Choroid plexus epithelial cell (primary cell): ENCODE measurements at regions not wholly inside any gene's neighbourhood (a gene's known extent, or its start where the extent isn't known, plus 50 kb on each side); places are given as distances from the start of the nearest gene placed in this dataset.

Source experiments
- DNase-seq: peaks from one replicate; pipeline ENCODE4 v3.0.0-alpha.2; 2010; ENCODE audit warnings: low read depth
- H3K4me3 ChIP-seq: 2 replicates; pipeline ENCODE4 v1.5.1; 2011; ENCODE audit warnings: low read depth, mild to moderate bottlenecking, control low read depth, low read length, moderate library complexity
- TF ChIP-seq, protein P1 (sequence below): conservative IDR thresholded peaks from 2 replicates; pipeline ENCODE4 v1.5.1; 2011; ENCODE audit warnings: low read depth, mild to moderate bottlenecking, control low read depth, inconsistent platforms, low read length, moderate library complexity

DNA sequence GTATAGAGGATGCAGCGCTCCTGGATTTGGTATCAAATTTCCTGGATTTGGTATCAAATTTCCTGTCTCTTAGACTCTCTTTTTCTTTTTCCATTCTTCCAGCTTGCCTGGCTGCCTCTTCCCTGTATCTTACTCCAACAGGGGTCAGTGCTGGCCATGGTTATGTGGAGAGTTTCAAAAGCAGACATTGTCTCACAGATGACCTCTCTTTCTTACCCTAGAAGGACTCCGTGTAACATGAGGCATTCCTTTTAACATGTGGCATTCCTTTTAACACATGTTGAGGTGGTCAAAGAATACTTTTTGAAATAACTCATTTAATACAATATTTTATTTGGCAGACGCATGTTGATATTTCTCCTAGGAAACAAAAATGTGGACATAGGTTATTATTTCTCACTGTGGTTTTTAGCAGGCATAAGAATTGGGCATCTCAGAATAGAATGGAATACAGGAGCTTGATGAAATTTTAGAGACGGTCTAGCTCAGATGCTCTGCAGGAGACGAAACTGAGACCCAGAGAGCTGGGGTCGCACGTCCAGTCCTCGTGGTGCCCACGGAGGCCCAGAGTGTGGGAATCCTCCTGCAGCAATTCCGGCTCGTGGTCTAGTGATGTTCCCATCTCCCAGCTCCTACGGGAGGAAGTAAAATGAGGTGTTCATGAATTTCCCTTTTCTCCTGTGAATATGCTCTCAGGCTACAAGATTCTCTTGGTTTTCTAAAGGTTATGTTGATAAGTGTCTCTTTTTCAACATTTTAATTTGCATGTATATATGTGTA, 59.6 kb upstream of the PITRM1 start:
- no peak overlapping the region for H3K4me3 ChIP-seq
- TF ChIP-seq, protein P1, sequence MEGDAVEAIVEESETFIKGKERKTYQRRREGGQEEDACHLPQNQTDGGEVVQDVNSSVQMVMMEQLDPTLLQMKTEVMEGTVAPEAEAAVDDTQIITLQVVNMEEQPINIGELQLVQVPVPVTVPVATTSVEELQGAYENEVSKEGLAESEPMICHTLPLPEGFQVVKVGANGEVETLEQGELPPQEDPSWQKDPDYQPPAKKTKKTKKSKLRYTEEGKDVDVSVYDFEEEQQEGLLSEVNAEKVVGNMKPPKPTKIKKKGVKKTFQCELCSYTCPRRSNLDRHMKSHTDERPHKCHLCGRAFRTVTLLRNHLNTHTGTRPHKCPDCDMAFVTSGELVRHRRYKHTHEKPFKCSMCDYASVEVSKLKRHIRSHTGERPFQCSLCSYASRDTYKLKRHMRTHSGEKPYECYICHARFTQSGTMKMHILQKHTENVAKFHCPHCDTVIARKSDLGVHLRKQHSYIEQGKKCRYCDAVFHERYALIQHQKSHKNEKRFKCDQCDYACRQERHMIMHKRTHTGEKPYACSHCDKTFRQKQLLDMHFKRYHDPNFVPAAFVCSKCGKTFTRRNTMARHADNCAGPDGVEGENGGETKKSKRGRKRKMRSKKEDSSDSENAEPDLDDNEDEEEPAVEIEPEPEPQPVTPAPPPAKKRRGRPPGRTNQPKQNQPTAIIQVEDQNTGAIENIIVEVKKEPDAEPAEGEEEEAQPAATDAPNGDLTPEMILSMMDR: peak; percentile 57
- DNase-seq: peak; percentile 77

DNA sequence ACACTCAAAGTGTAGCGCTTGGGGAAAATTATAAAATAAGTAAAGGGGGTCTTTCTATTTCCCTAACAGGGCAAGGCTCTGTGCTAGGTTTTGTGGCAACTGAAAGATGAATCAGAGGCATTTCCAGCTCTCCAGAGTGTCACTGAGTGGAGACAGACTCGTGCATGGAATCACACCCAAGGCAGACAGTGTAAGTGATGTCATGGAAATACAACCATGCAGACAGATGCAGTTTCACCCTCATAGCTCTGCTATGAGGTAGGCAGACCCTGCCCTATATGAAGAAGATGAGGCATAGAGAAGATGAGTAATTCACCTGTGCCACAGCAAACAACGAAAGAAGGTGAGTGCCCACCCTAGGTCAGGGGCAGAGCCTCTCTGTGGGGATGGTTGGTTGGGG, 57.2 kb upstream of the PITRM1 start:
- DNase-seq: peak; percentile 17
- H3K4me3 ChIP-seq: no peak overlapping the region
- TF ChIP-seq, protein P1: no peak

DNA sequence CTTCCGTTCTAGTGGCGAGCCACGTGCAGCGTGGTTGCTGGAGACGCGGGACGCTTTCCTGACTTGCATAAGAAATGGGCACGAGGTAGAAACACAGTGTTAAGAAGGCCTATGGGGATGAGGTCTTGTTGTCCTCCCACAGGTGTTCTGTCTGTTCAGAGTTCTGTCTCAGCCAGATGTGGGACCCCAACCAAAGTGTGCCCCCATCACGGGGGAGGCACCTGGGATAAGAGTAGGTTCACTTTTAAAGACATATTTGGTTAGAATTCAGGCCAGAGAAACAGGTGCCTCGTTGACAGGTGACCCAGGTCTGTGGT, 56.0 kb upstream of the PITRM1 start:
- H3K4me3 ChIP-seq: no peak overlapping the region
- TF ChIP-seq, protein P1: no peak
- no peak for DNase-seq

DNA sequence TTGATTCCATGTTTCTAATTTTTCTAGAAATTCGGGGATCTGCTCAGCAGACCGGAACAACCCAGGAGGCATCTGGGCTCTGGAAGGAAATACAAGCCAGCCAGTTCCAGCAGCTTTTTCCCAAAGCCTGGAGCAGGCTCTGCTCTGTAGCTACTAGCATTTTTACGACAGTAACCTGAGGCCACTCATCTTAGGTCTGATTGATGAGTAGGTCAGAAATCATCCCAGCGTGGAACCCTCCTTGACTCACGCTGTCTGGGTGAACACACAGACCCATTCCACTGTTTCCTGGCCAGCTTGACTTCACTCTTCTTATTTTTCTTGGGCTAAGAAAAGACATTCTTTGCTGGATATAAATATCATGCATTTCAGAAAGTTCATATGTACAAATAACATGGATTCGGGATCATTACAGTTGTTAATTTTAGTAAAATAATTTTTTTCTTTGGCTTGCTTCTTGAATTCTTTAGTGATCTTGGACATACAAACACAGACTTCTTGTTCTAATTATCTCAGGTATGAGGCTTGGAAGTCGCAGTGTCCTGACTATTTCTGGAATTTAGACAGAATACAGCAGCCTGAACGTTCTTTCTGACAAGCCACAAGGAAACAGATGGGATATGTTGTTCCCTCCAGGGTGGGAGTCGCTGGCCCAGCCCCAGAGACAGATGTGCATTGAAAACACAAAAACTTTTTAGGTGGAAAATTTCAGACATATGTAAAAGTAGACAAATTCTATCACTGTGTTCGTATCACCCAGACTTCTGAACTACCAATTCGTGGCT, 54.6 kb upstream of the PITRM1 start:
- H3K4me3 ChIP-seq: no peak overlapping the region
- peak; percentile 85 for DNase-seq
- TF ChIP-seq, protein P1: no peak

DNA sequence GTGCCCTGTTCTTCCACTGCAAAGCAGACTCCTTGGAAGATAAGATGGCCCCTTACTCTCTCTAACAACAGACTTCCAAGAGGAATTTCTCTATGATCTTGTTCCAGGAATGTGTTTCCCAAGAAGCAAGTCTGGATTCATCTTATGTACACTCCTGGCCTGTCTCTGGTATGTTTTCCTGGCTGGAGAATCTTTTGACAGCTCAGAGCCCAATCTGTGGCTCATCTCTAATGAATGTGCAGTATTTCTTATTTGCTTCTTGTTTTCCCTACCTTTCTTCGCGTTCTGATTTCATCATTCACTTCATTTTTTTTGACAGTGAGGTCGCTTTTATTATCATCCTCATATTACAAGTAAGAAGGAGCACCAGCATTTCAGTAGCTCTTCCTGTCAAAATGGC, 53.0 kb upstream of the PITRM1 start:
- TF ChIP-seq, protein P1: no peak
- DNase-seq: peak; percentile 80
- no peak overlapping the region for H3K4me3 ChIP-seq

DNA sequence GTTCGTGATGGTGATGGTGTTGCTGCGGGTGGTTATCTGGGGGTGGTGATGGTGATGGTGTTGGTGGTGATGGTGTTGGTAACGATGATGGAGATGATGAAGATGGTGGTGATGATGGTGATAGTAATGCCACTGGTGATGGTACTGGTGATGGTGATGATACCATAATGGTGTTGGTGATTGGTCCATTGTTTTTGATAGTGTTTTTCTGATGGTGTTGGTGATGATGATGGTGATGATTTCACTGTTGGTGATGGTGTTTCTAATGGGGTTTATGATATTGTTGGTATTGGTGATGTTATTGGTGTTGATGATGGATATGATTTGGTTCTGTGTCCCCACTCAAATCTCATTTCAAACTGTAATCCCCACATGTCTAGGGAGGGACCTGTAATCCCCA, 51.7 kb upstream of the PITRM1 start:
- H3K4me3 ChIP-seq: no peak overlapping the region
- TF ChIP-seq, protein P1: no peak
- no peak for DNase-seq
